GM12878 (cell line): ENCODE measurements at regions not wholly inside any gene's neighbourhood (a gene's known extent, or its start where the extent isn't known, plus 50 kb on each side); places are given as distances from the start of the nearest gene placed in this dataset.

Experiments used
- ATAC-seq: fragments of 200-7000 bp; cut with Tn5 transposase; 3 replicates; pipeline ENCODE4 v1.9.1; 2020; ENCODE audit warnings: mild to moderate bottlenecking, moderate library complexity
- BruUV-seq: library from RNA; stranded (reverse); fragments of 400-500 nt; replicated peaks from 2 replicates; lab custom pipeline; 2021; lab: Mats Ljungman, UMichigan
- CTCF ChIA-PET: fragments of 300-600 bp; sonication (Branson Sonifier 250); formaldehyde crosslinking; extraction: SDS; loops from one replicate; lab custom pipeline; 2021; ENCODE audit warnings: inconsistent platforms; lab: Yijun Ruan, JAX
- POLR2A ChIA-PET: fragments of 350-600 bp; formaldehyde crosslinking; extraction: SDS; loops from one replicate; lab custom pipeline; 2021; ENCODE audit warnings: inconsistent platforms; lab: Charles Lee
- RAD21 ChIA-PET: fragments of 300-600 bp; sonication (Branson Sonifier 250); formaldehyde crosslinking; loops from one replicate; lab custom pipeline; 2023; ENCODE audit warnings: antibody characterized with exemption; ENCODE audit not compliant: unreplicated experiment; lab: Charles Lee
- SMC1A ChIA-PET: fragments of 300-600 bp; sonication (Branson Sonifier 250); formaldehyde crosslinking; loops from one replicate; lab custom pipeline; 2023; ENCODE audit not compliant: unreplicated experiment, uncharacterized antibody; lab: Charles Lee
- DNase-seq: peaks from one replicate; pipeline ENCODE4 v3.0.0-alpha.2; 2011; ENCODE audit warnings: low read depth, low spot score
- FAIRE-seq: peaks from 3 replicates; lab custom pipeline; 2011; peaks lifted over from hg19 to GRCh38; lab: Jason Lieb, UNC
- H2AFZ ChIP-seq: 2 replicates; pipeline ENCODE4 v1.6.0; 2011; ENCODE audit warnings: low read depth, low read length, control low read depth; ENCODE audit not compliant: control insufficient read depth
- H3K27ac ChIP-seq: 2 replicates; pipeline ENCODE4 v1.5.1; 2011; ENCODE audit warnings: control low read depth; ENCODE audit not compliant: control insufficient read depth, insufficient read depth
- H3K27me3 ChIP-seq, 2 experiments: replicated peaks in 1 of 2; 2 replicates each; pipeline versions ENCODE4 v1.6.0 to v1.6.1; 2011; ENCODE audit warnings: low read length in 1 of 2; ENCODE audit not compliant: control insufficient read depth in 2 of 2, insufficient read depth in 2 of 2
- H3K36me3 ChIP-seq, 2 experiments: 2 replicates each; pipeline ENCODE4 v1.5.1; 2011; ENCODE audit warnings: low read length in 1 of 2; ENCODE audit not compliant: control insufficient read depth in 2 of 2, insufficient read depth in 2 of 2
- H3K4me1 ChIP-seq: 2 replicates; pipeline ENCODE4 v1.6.1; 2011; ENCODE audit warnings: mild to moderate bottlenecking, low read length, moderate library complexity, mixed read lengths; ENCODE audit not compliant: control insufficient read depth, insufficient read depth
- H3K4me2 ChIP-seq: 2 replicates; pipeline ENCODE4 v1.6.0; 2011; ENCODE audit warnings: control low read depth; ENCODE audit not compliant: control insufficient read depth, insufficient read depth
- H3K4me3 ChIP-seq: fragments of 200-600 bp; sonication (generic); 2 replicates; pipeline ENCODE4 v1.5.1; 2016
- H3K79me2 ChIP-seq: 2 replicates; pipeline ENCODE4 v1.6.0; 2011; ENCODE audit warnings: low read length; ENCODE audit not compliant: control insufficient read depth, insufficient read depth
- H3K9ac ChIP-seq: 2 replicates; pipeline ENCODE4 v1.8.0; 2011; ENCODE audit warnings: low read length, control low read depth, mixed read lengths; ENCODE audit not compliant: control insufficient read depth, insufficient read depth
- H3K9me3 ChIP-seq: replicated peaks from 3 replicates; pipeline ENCODE4 v1.5.1; 2011; ENCODE audit warnings: mild to moderate bottlenecking, low read length; ENCODE audit not compliant: control insufficient read depth, insufficient read depth
- H4K20me1 ChIP-seq: 2 replicates; pipeline ENCODE4 v1.6.0; 2011; ENCODE audit not compliant: control insufficient read depth, insufficient read depth
- BMI1 ChIP-seq: fragments of 450-650 bp; IDR thresholded peaks from 2 replicates; pipeline ENCODE4 v1.6.1; 2016; ENCODE audit warnings: mild to moderate bottlenecking, moderate library complexity, borderline replicate concordance
- CHD2 ChIP-seq: IDR thresholded peaks from 2 replicates; pipeline ENCODE4 v1.6.1; 2011; ENCODE audit warnings: low read depth, low read length, improper control_type of control experiment, borderline replicate concordance
- CTCF ChIP-seq, 3 experiments: IDR thresholded peaks in 2 of 3; conservative IDR thresholded peaks in 1 of 3; 2 replicates each; pipeline ENCODE4 v1.5.1; 2011; ENCODE audit warnings: low read depth in 3 of 3, low read length in 3 of 3, mild to moderate bottlenecking in 3 of 3, control low read depth in 2 of 3, moderate library complexity in 2 of 3, inconsistent platforms in 1 of 3, mixed read lengths in 1 of 3; ENCODE audit not compliant: control insufficient read depth in 2 of 3, insufficient read depth in 1 of 3; ENCODE audit errors: extremely low read depth in 1 of 3
- EZH2 ChIP-seq: IDR thresholded peaks from 2 replicates; pipeline ENCODE4 v1.6.1; 2012; ENCODE audit warnings: low read depth, mild to moderate bottlenecking, control low read depth, inconsistent platforms, low read length, borderline replicate concordance; ENCODE audit not compliant: control insufficient read depth
- IRF3 ChIP-seq: fragments of 450-650 bp; IDR thresholded peaks from 2 replicates; pipeline ENCODE4 v1.6.1; 2014; ENCODE audit warnings: mild to moderate bottlenecking
- KLF5 ChIP-seq: fragments of 450-650 bp; IDR thresholded peaks from 2 replicates; pipeline ENCODE4 v1.6.1; 2014; ENCODE audit warnings: mild to moderate bottlenecking; ENCODE audit not compliant: partially characterized antibody
- LARP7 ChIP-seq: fragments of 450-650 bp; IDR thresholded peaks from 2 replicates; pipeline ENCODE4 v1.6.1; 2017; ENCODE audit warnings: mild to moderate bottlenecking
- NR2F1 ChIP-seq: fragments of 450-650 bp; conservative IDR thresholded peaks from 2 replicates; pipeline ENCODE4 v1.6.1; 2017; ENCODE audit warnings: mild to moderate bottlenecking
- PAX8 ChIP-seq: fragments of 450-650 bp; IDR thresholded peaks from 2 replicates; pipeline ENCODE4 v1.6.1; 2017; ENCODE audit warnings: mild to moderate bottlenecking, moderate library complexity
- PKNOX1 ChIP-seq: fragments of 450-650 bp; IDR thresholded peaks from 2 replicates; pipeline ENCODE4 v1.6.1; 2016; ENCODE audit warnings: mild to moderate bottlenecking
- POU2F2 ChIP-seq: IDR thresholded peaks from 3 replicates; pipeline ENCODE4 v1.6.1; 2011; ENCODE audit warnings: low read depth, mild to moderate bottlenecking, low read length, borderline replicate concordance
- SMAD1 ChIP-seq: fragments of 450-650 bp; IDR thresholded peaks from 2 replicates; pipeline ENCODE4 v1.6.1; 2018; ENCODE audit warnings: mild to moderate bottlenecking, low read depth; ENCODE audit not compliant: partially characterized antibody
- SMAD5 ChIP-seq: IDR thresholded peaks from 2 replicates; pipeline ENCODE4 v1.6.1; 2016; ENCODE audit warnings: antibody characterized with exemption, low read depth
- TCF12 ChIP-seq: IDR thresholded peaks from 2 replicates; pipeline ENCODE4 v1.6.1; 2011; ENCODE audit warnings: low read depth, mild to moderate bottlenecking, low read length
- USF2 ChIP-seq: IDR thresholded peaks from 2 replicates; pipeline ENCODE4 v1.6.1; 2011; ENCODE audit warnings: low read depth, low read length, improper control_type of control experiment, borderline replicate concordance
- ZNF207 ChIP-seq: fragments of 450-650 bp; IDR thresholded peaks from 2 replicates; pipeline ENCODE4 v1.6.1; 2014; ENCODE audit warnings: antibody characterized with exemption, mild to moderate bottlenecking, borderline replicate concordance
- ZNF622 ChIP-seq: fragments of 450-650 bp; IDR thresholded peaks from 2 replicates; pipeline ENCODE4 v1.6.1; 2017; ENCODE audit warnings: mild to moderate bottlenecking, inconsistent platforms
- WGBS: methylation state at CpG from one replicate; pipeline ENCODE4 v1.1.6; 2016; ENCODE audit warnings: low lambda C conversion rate; ENCODE audit not compliant: insufficient replicate concordance, insufficient coverage; ENCODE audit errors: missing lambda C conversion rate; 5-methylcytosine and 5-hydroxymethylcytosine counted together
- in situ Hi-C: fragments of 300-500 bp; cut with MboI; formaldehyde crosslinking; loops from 9 replicates; pipeline ENCODE4 v1.14.3; 2018; ENCODE audit warnings: mixed read lengths
- intact Hi-C: fragments of 100-400 bp; cut with micrococcal nuclease; formaldehyde crosslinking; loops from one replicate; pipeline ENCODE4 v1.14.2; 2022; ENCODE audit not compliant: unreplicated experiment

DNA sequence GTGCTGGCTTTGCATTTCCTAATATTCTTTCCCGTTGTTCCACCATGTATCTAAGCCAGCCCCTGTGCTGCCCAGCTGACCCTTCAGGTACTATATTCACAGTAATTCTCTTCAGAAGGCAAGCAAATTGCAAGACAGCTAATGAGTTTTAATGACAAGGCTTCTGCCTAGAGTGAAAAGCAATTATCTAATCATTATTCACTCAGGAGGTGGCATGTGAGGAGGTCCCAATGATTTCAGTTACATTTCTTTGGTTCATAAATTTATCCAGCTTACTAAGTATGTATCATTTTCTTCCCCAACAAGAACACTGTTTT, 123.0 kb downstream of the RASGEF1B start (continued):
- TF ChIP-seq TCF12 (no peak), CTCF (IDR thresholded peaks at IDR 0.05 in 2 of 3, conservative IDR thresholded peaks at IDR 0.05 in 1 of 3; ENCODE audit: control insufficient read depth in 2 of 3, extremely low read depth in 1 of 3, insufficient read depth in 1 of 3, low read depth in 3 of 3, low read length in 3 of 3) (no peak)

DNA sequence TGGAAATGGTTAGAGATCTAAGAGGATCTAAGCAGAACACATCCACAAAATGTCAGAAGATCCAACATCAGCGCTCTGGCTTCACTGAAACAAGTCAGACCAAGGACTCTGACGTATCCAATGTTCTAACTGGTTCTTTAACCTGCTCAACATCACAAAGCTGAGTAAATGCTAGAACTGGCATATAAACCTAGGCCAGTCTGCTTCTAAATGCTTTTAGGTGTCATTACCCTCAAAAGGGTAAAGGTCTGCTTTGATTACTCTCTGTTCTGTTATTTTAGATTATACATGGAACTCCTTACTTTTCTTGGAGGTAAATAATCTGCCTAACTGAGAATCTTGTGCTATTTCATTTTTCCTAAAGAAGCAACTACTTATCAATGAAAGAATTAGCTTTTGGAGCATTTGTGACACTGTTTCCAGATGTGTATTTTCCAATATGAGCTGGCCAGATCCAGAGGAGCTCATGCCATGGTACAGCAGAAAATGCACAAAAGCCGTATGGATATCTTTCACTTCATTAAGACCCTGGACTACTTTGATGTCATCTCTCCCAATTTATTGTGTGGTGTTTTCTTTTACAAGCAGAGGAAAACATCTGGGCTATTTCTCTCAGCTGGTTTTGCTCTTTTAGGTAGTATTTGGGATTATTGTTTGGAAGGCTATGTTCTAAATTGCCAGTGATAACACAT, 123.5 kb downstream of the RASGEF1B start:
- DNase-seq, result no peak
- ChIA-PET CTCF (interaction anchor here (1.9 to 2.2 kb wide), 3 partner anchors 279 to 986 kb away, joined by 4 to 13 read pairs (median 9); no protein-coding TSS in a partner anchor), SMC1A (interaction anchor here (1.0 to 1.9 kb wide), 4 partner anchors 279 to 999 kb away, joined by 3 to 6 read pairs (median 4); no protein-coding TSS in a partner anchor), RAD21 (interaction anchor here (1.5 kb wide), 1 partner anchor 10 kb away, joined by 3 read pairs; no protein-coding TSS in a partner anchor), POLR2A (no interaction called here)
- H3K4me2 ChIP-seq, result no peak overlapping the region
- no peak overlapping the region for H2AFZ ChIP-seq
- no peaks in the 10 kb centered on the region for H3K36me3 ChIP-seq
- H3K9ac ChIP-seq, result no peak overlapping the region
- intact Hi-C loops, result no loop called here
- no peaks in the 10 kb centered on the region for H4K20me1 ChIP-seq
- FAIRE-seq, result no peak
- no peaks in the 10 kb centered on the region for H3K9me3 ChIP-seq
- H3K4me3 ChIP-seq, result no peak overlapping the region
- no peaks in the 10 kb centered on the region for H3K79me2 ChIP-seq
- H3K4me1 ChIP-seq, result no peaks in the 10 kb centered on the region
- no peak for ATAC-seq
- no peaks in the 10 kb centered on the region for H3K27me3 ChIP-seq
- WGBS, result 9% methylated on average over 3 of the region's 3 CpGs
- H3K27ac ChIP-seq, result no peak overlapping the region
- in situ Hi-C loops, result no loop called here
- no TSS peak for BruUV-seq
- TF ChIP-seq CHD2, result no peak
- TF ChIP-seq PKNOX1, result no peak
- TF ChIP-seq PAX8, result no peak
- TF ChIP-seq IRF3, result no peak
- no peak for TF ChIP-seq ZNF622
- no peak for TF ChIP-seq LARP7
- TF ChIP-seq POU2F2, result no peak
- no peak for TF ChIP-seq SMAD5
- TF ChIP-seq EZH2, result no peak
- TF ChIP-seq SMAD1, result no peak
- TF ChIP-seq NR2F1, result no peak
- TF ChIP-seq BMI1, result no peak
- TF ChIP-seq USF2, result no peak
- TF ChIP-seq KLF5, result no peak
- no peak for TF ChIP-seq ZNF207
